HepG2 (cell line): ENCODE measurements at regions not wholly inside any gene's neighbourhood (a gene's known extent, or its start where the extent isn't known, plus 50 kb on each side); places are given as distances from the start of the nearest gene placed in this dataset.

Source experiments
- ATRX ChIP-seq: sonication (generic); formaldehyde crosslinking; IDR thresholded peaks from 2 replicates; pipeline ENCODE4 v1.4.0; 2020; ENCODE audit warnings: missing genetic modification reagents, borderline replicate concordance
- CEBPZ ChIP-seq: IDR thresholded peaks from 2 replicates; pipeline ENCODE4 v1.6.1; 2012; ENCODE audit warnings: low read length, improper control_type of control experiment
- HMGXB3 ChIP-seq: sonication (generic); formaldehyde crosslinking; IDR thresholded peaks from 2 replicates; pipeline ENCODE4 v1.4.0; 2020; ENCODE audit warnings: missing genetic modification reagents, borderline replicate concordance
- NR2F1 ChIP-seq, 2 experiments: fragments of 450-650 bp in 1 of 2; formaldehyde crosslinking in 1 of 2; IDR thresholded peaks; 2 replicates each; pipeline versions ENCODE4 v1.5.0 to v1.6.1; 2016 to 2020; ENCODE audit warnings: mild to moderate bottlenecking in 1 of 2, missing compliant biosample characterization in 1 of 2, missing genetic modification reagents in 1 of 2, moderate library complexity in 1 of 2
- PCBP1 ChIP-seq: fragments of 200-400 bp; formaldehyde crosslinking; IDR thresholded peaks from 2 replicates; pipeline ENCODE4 v1.6.1; 2017; ENCODE audit warnings: mild to moderate bottlenecking, low read depth, low read length, borderline replicate concordance
- RFXANK ChIP-seq: IDR thresholded peaks from 2 replicates; pipeline ENCODE4 v1.6.1; 2016
- ZNF160 ChIP-seq: sonication (generic); formaldehyde crosslinking; IDR thresholded peaks from 2 replicates; pipeline ENCODE4 v1.8.0; 2022; ENCODE audit warnings: mild to moderate bottlenecking, inconsistent platforms, missing genetic modification reagents
- ZNF274 ChIP-seq: sonication (generic); formaldehyde crosslinking; IDR thresholded peaks from 2 replicates; pipeline ENCODE4 v1.5.1; 2020; ENCODE audit warnings: mild to moderate bottlenecking, missing genetic modification reagents
- ZNF280B ChIP-seq: sonication (generic); formaldehyde crosslinking; IDR thresholded peaks from 2 replicates; pipeline ENCODE4 v1.5.0; 2020; ENCODE audit warnings: missing genetic modification reagents, mild to moderate bottlenecking, borderline replicate concordance
- ZNF33B ChIP-seq: sonication (generic); formaldehyde crosslinking; IDR thresholded peaks from 2 replicates; pipeline ENCODE4 v1.5.1; 2020; ENCODE audit warnings: mild to moderate bottlenecking, missing genetic modification reagents
- ZNF556 ChIP-seq: sonication (generic); formaldehyde crosslinking; IDR thresholded peaks from 2 replicates; pipeline ENCODE4 v1.4.0; 2020; ENCODE audit warnings: mild to moderate bottlenecking, missing genetic modification reagents, borderline replicate concordance
- ZNF646 ChIP-seq: sonication (generic); formaldehyde crosslinking; IDR thresholded peaks from 2 replicates; pipeline ENCODE4 v1.9.0; 2021; ENCODE audit warnings: mild to moderate bottlenecking, missing genetic modification reagents

GRCh38 chr2:41847744-41848441 lies 199.9 kb upstream of the PKDCC start (continued):
- TF ChIP-seq ZNF646 (CRISPR knock-in tag) (no peak), NR2F1 (CRISPR knock-in tag; IDR thresholded peaks at IDR 0.05) (peak; percentile 69 to 72), HMGXB3 (peak; percentile 96), ZNF160 (CRISPR knock-in tag) (no peak; the same call in 1 of the 2 replicates), ZNF556 (CRISPR knock-in tag) (peak; percentile 91; the same call in 1 of the 2 replicates), ZNF274 (CRISPR knock-in tag) (0 out of 2 replicates have a peak, but pooled peaks have one; percentile 24), PCBP1 (no peak), ZNF33B (CRISPR knock-in tag) (no peak; the same call in 1 of the 2 replicates), RFXANK (CRISPR knock-in tag) (peak; percentile 36; the same call in 1 of the 2 replicates), ZNF280B (CRISPR knock-in tag) (no peak), ATRX (CRISPR knock-in tag) (no peak), CEBPZ (no peak)
